ENCODE measurements at regions not wholly inside any gene's neighbourhood (a gene's known extent, or its start where the extent isn't known, plus 50 kb on each side); places are given as distances from the start of the nearest gene placed in this dataset.

DNA sequence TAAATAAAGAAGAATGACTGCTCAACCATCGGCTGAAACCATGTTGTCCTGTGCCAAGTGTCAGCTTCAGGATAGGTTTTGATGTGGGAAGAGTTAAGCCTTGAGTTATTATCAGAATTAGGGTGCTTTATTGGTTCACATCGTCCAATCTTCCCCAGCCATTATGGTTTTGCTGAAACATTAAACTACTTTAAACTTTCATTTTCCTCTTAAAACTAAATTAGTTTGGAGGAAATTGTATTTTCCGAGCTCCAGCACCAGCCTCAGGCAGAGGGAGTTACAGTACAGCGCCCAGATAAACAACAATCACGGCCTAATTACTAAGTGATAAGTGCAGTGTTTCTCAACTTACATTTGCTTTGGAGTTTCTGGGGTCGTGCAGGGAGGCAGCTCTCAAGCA lies 80.2 kb downstream of the TMEM114 start:
- H3K9me3 ChIP-seq (ENCODE audit: severe bottlenecking), result no peaks in the 10 kb centered on the region
- H3K27me3 ChIP-seq (ENCODE audit: insufficient read depth, poor library complexity, severe bottlenecking), result peaks cover 4% of the 10 kb centered on the region
- H3K36me3 ChIP-seq (ENCODE audit: low read depth), result no peaks in the 10 kb centered on the region
- DNase-seq (ENCODE audit: low spot score), result no peak
- ATAC-seq (ENCODE audit: low read depth), result no peak
- peaks cover 5% of the 10 kb centered on the region for H3K4me1 ChIP-seq (ENCODE audit: insufficient read depth, poor library complexity, severe bottlenecking)
- TF ChIP-seq, protein P1, sequence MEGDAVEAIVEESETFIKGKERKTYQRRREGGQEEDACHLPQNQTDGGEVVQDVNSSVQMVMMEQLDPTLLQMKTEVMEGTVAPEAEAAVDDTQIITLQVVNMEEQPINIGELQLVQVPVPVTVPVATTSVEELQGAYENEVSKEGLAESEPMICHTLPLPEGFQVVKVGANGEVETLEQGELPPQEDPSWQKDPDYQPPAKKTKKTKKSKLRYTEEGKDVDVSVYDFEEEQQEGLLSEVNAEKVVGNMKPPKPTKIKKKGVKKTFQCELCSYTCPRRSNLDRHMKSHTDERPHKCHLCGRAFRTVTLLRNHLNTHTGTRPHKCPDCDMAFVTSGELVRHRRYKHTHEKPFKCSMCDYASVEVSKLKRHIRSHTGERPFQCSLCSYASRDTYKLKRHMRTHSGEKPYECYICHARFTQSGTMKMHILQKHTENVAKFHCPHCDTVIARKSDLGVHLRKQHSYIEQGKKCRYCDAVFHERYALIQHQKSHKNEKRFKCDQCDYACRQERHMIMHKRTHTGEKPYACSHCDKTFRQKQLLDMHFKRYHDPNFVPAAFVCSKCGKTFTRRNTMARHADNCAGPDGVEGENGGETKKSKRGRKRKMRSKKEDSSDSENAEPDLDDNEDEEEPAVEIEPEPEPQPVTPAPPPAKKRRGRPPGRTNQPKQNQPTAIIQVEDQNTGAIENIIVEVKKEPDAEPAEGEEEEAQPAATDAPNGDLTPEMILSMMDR (IDR thresholded peaks at IDR 0.05; ENCODE audit: poor library complexity, severe bottlenecking), result no peak
- H3K4me3 ChIP-seq (ENCODE audit: severe bottlenecking), result no peak overlapping the region
- no peak overlapping the region for H3K27ac ChIP-seq (ENCODE audit: poor library complexity, severe bottlenecking)

DNA sequence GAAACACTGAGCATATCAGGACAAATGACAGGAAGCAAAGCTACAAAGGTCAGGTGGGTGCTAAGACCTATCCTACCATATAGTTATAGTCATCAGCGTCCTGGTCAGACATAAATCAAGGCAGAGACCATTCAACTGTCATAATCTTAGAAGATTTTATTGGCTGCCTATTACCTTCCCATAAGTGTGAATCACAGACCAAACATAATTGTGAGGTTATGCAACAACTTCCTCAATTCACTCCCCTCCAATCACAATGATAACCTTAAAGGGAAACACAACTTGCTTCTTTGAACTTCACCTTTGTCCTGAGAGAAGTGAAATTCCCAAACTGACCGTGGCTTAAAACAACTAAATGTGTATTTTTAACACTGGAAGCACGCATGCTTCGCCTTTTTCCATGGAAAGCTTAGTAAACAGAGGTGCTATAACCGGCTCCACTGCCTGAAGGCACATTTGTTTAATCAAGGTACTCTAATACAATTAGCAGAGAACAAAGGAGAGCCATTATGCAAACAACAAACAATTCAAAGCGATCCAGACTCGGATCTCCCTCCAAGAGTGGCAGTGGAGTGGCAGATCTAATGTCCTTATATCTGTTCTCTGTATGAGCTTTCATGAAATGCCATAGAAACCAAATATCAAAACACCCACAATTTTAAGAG lies 84.9 kb downstream of the TMEM114 start:
- Histone ChIP-seq H3K4me1 (ENCODE audit: insufficient read depth, poor library complexity, severe bottlenecking) (peaks cover 11% of the 10 kb centered on the region), H3K27ac (ENCODE audit: poor library complexity, severe bottlenecking) (peak overlapping the region; percentile 52), H3K4me3 (ENCODE audit: severe bottlenecking) (no peak overlapping the region), H3K36me3 (ENCODE audit: low read depth) (no peaks in the 10 kb centered on the region), H3K9me3 (ENCODE audit: severe bottlenecking) (no peaks in the 10 kb centered on the region), H3K27me3 (ENCODE audit: insufficient read depth, poor library complexity, severe bottlenecking) (no peaks in the 10 kb centered on the region)
- ATAC-seq (ENCODE audit: low read depth) (peak; percentile 96), DNase-seq (ENCODE audit: low spot score) (no peak)
- TF ChIP-seq, protein P1 (IDR thresholded peaks at IDR 0.05; ENCODE audit: poor library complexity, severe bottlenecking), result no peak

DNA sequence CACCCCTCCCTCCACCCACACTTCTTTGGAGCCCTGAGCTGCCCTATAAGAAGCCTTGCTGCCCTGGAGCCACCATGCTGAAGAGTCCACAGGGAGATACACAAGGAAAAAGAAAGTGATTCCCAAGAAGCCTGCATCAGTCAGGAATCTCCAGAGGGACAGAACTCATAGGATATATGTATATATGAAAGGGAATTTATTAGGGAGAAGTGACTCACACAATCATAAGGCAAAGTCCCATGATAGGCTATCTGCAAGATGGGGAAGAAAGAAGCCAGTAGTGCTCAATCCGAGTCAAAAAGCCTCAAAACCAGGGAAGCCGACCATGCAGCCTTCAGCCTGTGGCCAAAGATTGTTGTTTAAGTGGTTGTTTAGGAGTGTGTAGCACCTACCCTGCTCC lies 87.9 kb downstream of the TMEM114 start:
- ATAC-seq (ENCODE audit: low read depth) (no peak), DNase-seq (ENCODE audit: low spot score) (no peak)
- Histone ChIP-seq H3K4me3 (ENCODE audit: severe bottlenecking) (no peak overlapping the region), H3K4me1 (ENCODE audit: insufficient read depth, poor library complexity, severe bottlenecking) (peaks cover 11% of the 10 kb centered on the region), H3K36me3 (ENCODE audit: low read depth) (no peaks in the 10 kb centered on the region), H3K27ac (ENCODE audit: poor library complexity, severe bottlenecking) (no peak overlapping the region), H3K27me3 (ENCODE audit: insufficient read depth, poor library complexity, severe bottlenecking) (peaks cover 3% of the 10 kb centered on the region), H3K9me3 (ENCODE audit: severe bottlenecking) (no peaks in the 10 kb centered on the region)
- TF ChIP-seq, protein P1 (IDR thresholded peaks at IDR 0.05; ENCODE audit: poor library complexity, severe bottlenecking), result no peak

DNA sequence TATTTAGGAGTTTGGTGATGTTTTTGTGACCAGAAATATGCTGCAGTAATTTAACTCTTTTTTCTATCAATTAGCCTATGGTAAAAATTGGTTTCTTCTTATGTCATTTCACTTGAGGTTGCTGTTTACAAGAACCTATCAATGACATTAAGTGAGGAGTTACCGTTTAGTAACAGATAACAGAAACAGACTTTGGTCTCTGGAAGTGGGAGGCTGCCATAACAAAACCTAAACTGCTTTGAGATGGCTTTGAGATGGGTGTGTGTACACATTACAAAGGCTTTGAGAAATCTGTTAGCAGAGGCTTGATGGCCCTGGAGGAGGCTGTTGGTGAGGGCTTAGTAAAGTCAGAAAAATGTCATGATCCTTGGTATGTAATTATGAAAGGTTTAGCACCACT lies 90.0 kb downstream of the TMEM114 start:
- H3K27me3 ChIP-seq (ENCODE audit: insufficient read depth, poor library complexity, severe bottlenecking), result peaks cover 3% of the 10 kb centered on the region

DNA sequence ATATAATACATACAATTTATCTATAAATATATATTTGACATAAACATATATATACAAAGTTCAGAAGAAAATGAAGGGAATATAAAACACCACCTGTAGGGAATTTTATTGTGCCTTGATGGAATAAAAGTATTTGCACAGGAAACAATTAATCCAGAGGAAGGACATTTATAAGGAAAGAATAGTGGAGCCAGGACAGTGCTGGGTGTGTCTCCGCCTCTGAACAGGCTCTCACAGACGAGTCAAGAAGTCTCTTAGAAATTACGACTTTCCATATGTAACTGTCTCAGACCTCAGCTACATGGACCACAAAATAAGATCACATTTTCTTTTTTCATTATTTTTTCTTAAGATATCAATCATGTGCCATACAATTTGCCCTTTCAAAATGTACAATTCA lies 93.9 kb downstream of the TMEM114 start:
- no peaks in the 10 kb centered on the region for H3K36me3 ChIP-seq (ENCODE audit: low read depth)
- ATAC-seq (ENCODE audit: low read depth) (no peak), DNase-seq (ENCODE audit: low spot score) (no peak)
- H3K27me3 ChIP-seq (ENCODE audit: insufficient read depth, poor library complexity, severe bottlenecking), result peaks cover 8% of the 10 kb centered on the region
- no peak overlapping the region for H3K4me3 ChIP-seq (ENCODE audit: severe bottlenecking)
- H3K9me3 ChIP-seq (ENCODE audit: severe bottlenecking), result no peaks in the 10 kb centered on the region
- TF ChIP-seq, protein P1 (IDR thresholded peaks at IDR 0.05; ENCODE audit: poor library complexity, severe bottlenecking), result no peak
- no peaks in the 10 kb centered on the region for H3K4me1 ChIP-seq (ENCODE audit: insufficient read depth, poor library complexity, severe bottlenecking)
- no peak overlapping the region for H3K27ac ChIP-seq (ENCODE audit: poor library complexity, severe bottlenecking)

More for the DNA sequence above, 90.0 kb downstream of the TMEM114 start:
- no peak overlapping the region for H3K4me3 ChIP-seq (ENCODE audit: severe bottlenecking)
- TF ChIP-seq, protein P1 (IDR thresholded peaks at IDR 0.05; ENCODE audit: poor library complexity, severe bottlenecking), result no peak
- H3K4me1 ChIP-seq (ENCODE audit: insufficient read depth, poor library complexity, severe bottlenecking), result peaks cover 6% of the 10 kb centered on the region
- no peaks in the 10 kb centered on the region for H3K9me3 ChIP-seq (ENCODE audit: severe bottlenecking)
- H3K36me3 ChIP-seq (ENCODE audit: low read depth), result no peaks in the 10 kb centered on the region
- H3K27ac ChIP-seq (ENCODE audit: poor library complexity, severe bottlenecking), result no peak overlapping the region
- DNase-seq (ENCODE audit: low spot score) (no peak), ATAC-seq (ENCODE audit: low read depth) (no peak)

Data from RWPE2 (cell line).